Right lobe of liver (tissue), 6 donors: ENCODE measurements at regions not wholly inside any gene's neighbourhood (a gene's known extent, or its start where the extent isn't known, plus 50 kb on each side); places are given as distances from the start of the nearest gene placed in this dataset.
A peak's percentile ranks its signal among the peaks of the same experiment; 100 is the strongest.

ENCODE experiments used
- ATAC-seq, 4 donors: fragments of 200-7000 bp; cut with Tn5 transposase; one replicate each; pipeline ENCODE4 v1.9.1; 2020; ENCODE audit warnings: mild to moderate bottlenecking in 4 of 4, moderate library complexity in 4 of 4
- DNase-seq, 3 donors: peaks; one replicate each; pipeline ENCODE4 v3.0.0-alpha.2; 2020
- H3K27ac ChIP-seq, 3 donors: fragments of 200-600 bp; one replicate each; pipeline ENCODE4 v1.8.0; 2022
- H3K27me3 ChIP-seq, 2 donors: fragments of 200-600 bp; one replicate each; pipeline ENCODE4 v1.8.0; 2022
- H3K36me3 ChIP-seq, 4 donors: fragments of 200-600 bp; sonication (generic) in 1 of 4; one replicate each; pipeline versions ENCODE4 v1.5.1 to v1.8.0; 2017 to 2022; ENCODE audit warnings: control low read depth in 1 of 4
- H3K4me1 ChIP-seq, 4 donors: fragments of 200-600 bp; sonication (generic) in 1 of 4; one replicate each; pipeline versions ENCODE4 v1.5.1 to v1.8.0; 2017 to 2022; ENCODE audit warnings: control low read depth in 1 of 4
- H3K4me3 ChIP-seq, 3 donors: fragments of 200-600 bp; one replicate each; pipeline ENCODE4 v1.8.0; 2022
- H3K9me3 ChIP-seq, 4 donors: fragments of 200-600 bp; sonication (generic) in 1 of 4; one replicate each; pipeline versions ENCODE4 v1.5.1 to v1.8.0; 2017 to 2022; ENCODE audit warnings: control low read depth in 1 of 4
- CTCF ChIP-seq, 4 donors: fragments of 200-600 bp in 3 of 4; fragments of 450-650 bp in 1 of 4; IDR thresholded peaks; one replicate each; pipeline versions ENCODE4 v1.5.1 to v1.8.0; 2016 to 2022; ENCODE audit warnings: antibody characterized with exemption in 4 of 4, mild to moderate bottlenecking in 2 of 4
- POLR2A ChIP-seq: fragments of 450-650 bp; IDR thresholded peaks from one replicate; pipeline ENCODE4 v1.6.1; 2017; ENCODE audit warnings: antibody characterized with exemption, mild to moderate bottlenecking
- WGBS: methylation state at CpG from one replicate; pipeline ENCODE4 v1.1.6; 2018; ENCODE audit warnings: low coverage, low lambda C conversion rate; ENCODE audit not compliant: insufficient coverage; ENCODE audit errors: missing lambda C conversion rate; 5-methylcytosine and 5-hydroxymethylcytosine counted together
- intact Hi-C, 2 donors: fragments of 100-400 bp; cut with DNase I; formaldehyde crosslinking; loops; one replicate each; pipeline versions ENCODE4 v1.11.2 to v1.14.1; 2022
- donor health status: DM: no; HTN: yes; CAD: no.
- donor health status: DM: no; HTN: no; CAD: no.
- donor health status: DM: no; HTN: no; CAD: no.
- donor health status: DM: no; HTN: yes; CAD: no.
- donor health status: DM: no; HTN: yes; CAD: no.

GRCh38 chr6:137323860-137324259 lies 104.7 kb upstream of the IFNGR1 start:
- H3K27ac ChIP-seq, result no peak overlapping the region
- no peak overlapping the region for H3K4me3 ChIP-seq
- DNase-seq (no peak), ATAC-seq (no peak)
- WGBS, result 10% methylated on average over 1 of the region's 1 CpG
- no peaks in the 10 kb centered on the region for H3K36me3 ChIP-seq
- no peak for TF ChIP-seq POLR2A
- TF ChIP-seq CTCF (IDR thresholded peaks at IDR 0.05), result no peak
- no peaks in the 10 kb centered on the region for H3K27me3 ChIP-seq
- no peaks in the 10 kb centered on the region for H3K4me1 ChIP-seq
- intact Hi-C loops, result no loop called here
- H3K9me3 ChIP-seq, result no peaks in the 10 kb centered on the region

GRCh38 chr6:137320271-137320670 lies 101.1 kb upstream of the IFNGR1 start:
- 71% methylated on average over 6 of the region's 9 CpGs for WGBS
- H3K36me3 ChIP-seq, result no peaks in the 10 kb centered on the region

GRCh38 chr6:137316626-137317025 lies 97.4 kb upstream of the IFNGR1 start:
- Histone ChIP-seq H3K4me1 (peaks cover 0 to 11% (median 0%) of the 10 kb centered on the region in 4 donors), H3K36me3 (no peaks in the 10 kb centered on the region), H3K9me3 (no peaks in the 10 kb centered on the region), H3K27ac (no peak overlapping the region), H3K4me3 (no peak overlapping the region), H3K27me3 (no peaks in the 10 kb centered on the region)
- no peak for ATAC-seq
- no peak for DNase-seq
- TF ChIP-seq POLR2A, result no peak
- no peak for TF ChIP-seq CTCF (IDR thresholded peaks at IDR 0.05)
- intact Hi-C loops, result no loop called here

More at GRCh38 chr6:137320271-137320670, 101.1 kb upstream of the IFNGR1 start:
- Histone ChIP-seq H3K27me3 (no peaks in the 10 kb centered on the region), H3K4me3 (no peak overlapping the region), H3K9me3 (no peaks in the 10 kb centered on the region), H3K4me1 (peaks cover 0 to 1% (median 0%) of the 10 kb centered on the region in 4 donors), H3K27ac (no peak overlapping the region)
- ATAC-seq (no peak), DNase-seq (no peak)
- intact Hi-C loops, result no loop called here
- no peak for TF ChIP-seq POLR2A
- TF ChIP-seq CTCF (IDR thresholded peaks at IDR 0.05), result no peak

GRCh38 chr6:137315081-137315480 lies 95.9 kb upstream of the IFNGR1 start:
- no peaks in the 10 kb centered on the region for H3K9me3 ChIP-seq
- H3K27ac ChIP-seq, result no peak overlapping the region
- 37% methylated on average over 5 of the region's 5 CpGs for WGBS
- ATAC-seq (peak; percentile 30 to 83 (median 70)), DNase-seq (no peak)
- TF ChIP-seq POLR2A, result no peak
- TF ChIP-seq CTCF (IDR thresholded peaks at IDR 0.05), result no peak
- H3K27me3 ChIP-seq, result no peaks in the 10 kb centered on the region
- no peak overlapping the region for H3K4me3 ChIP-seq
- no peaks in the 10 kb centered on the region for H3K36me3 ChIP-seq
- intact Hi-C loops, result no loop called here
- peaks cover 0 to 11% (median 0%) of the 10 kb centered on the region in 4 donors for H3K4me1 ChIP-seq
